NCI-H748 (cell line): ENCODE measurements at regions not wholly inside any gene's neighbourhood (a gene's known extent, or its start where the extent isn't known, plus 50 kb on each side); places are given as distances from the start of the nearest gene placed in this dataset.
"Not testable (repeated sequence)": the region's sequence is repeated elsewhere in the genome, so short reads cannot be mapped to it uniquely, and the experiment has no call there.

Experiments used
- DNase-seq: peaks from one replicate; lab custom pipeline; 2025; ENCODE audit not compliant: unreplicated experiment; lab: John Stamatoyannopoulos, UW

DNA sequence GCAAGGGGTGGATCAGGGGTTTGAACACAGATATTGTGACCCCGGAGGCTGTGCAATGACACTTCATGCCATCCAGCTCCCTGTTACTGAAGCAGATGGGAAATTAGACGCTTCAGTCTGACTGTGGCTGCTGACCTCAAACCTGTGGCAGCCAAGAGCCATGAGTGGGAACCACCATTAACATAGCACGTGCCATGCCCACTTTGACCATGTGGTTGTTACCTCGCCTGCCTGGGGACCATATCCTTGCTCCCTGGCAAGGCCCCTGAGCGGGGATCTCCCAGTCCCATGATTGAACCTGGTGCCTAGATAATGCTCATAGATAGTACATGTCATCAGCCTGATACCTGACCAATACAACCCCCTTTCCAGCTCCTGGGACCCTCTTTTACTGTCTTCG is 68.9 kb downstream of the CYP26B1 start:
- no peak for DNase-seq

DNA sequence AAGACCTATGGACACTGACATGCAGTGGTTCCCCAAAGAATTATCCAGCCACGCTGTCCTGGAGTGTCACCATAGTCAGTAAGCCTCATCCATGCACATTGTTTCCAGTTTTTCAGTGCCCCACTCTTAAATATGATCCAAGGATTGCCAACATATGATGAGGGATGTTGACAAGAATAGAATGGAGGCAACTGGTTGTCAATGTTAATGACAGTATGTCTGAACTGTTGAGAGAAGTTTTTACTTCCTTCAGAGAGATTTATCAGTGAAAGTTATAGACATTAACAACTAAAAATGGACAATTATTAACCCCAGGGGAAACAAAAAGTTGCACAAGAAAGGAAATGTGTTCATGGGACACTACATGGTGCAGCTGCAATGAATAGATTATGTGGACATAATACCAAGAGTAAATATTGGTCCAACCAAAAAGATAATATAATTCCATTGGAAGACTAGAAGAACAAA is 69.9 kb downstream of the CYP26B1 start:
- peak; percentile 19 for DNase-seq

DNA sequence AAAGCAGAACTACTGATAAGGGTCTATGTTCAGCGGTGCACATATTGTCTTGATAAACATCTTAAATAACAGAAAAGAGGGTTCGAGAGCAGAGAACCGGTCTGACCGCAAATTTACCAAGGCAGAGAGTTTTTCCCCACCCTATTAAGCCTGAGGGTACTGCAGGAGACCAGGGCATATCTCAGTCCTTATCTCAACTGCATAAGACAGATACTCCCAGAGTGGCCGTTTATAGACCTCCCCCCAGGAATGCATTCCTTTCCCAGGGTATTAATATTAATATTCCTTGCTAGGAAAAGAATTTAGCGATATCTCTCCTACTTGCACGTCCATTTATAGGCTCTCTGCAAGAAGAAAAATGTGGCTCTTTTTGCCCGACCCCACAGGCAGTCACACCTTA is 74.3 kb downstream of the CYP26B1 start:
- DNase-seq = not testable (repeated sequence)

DNA sequence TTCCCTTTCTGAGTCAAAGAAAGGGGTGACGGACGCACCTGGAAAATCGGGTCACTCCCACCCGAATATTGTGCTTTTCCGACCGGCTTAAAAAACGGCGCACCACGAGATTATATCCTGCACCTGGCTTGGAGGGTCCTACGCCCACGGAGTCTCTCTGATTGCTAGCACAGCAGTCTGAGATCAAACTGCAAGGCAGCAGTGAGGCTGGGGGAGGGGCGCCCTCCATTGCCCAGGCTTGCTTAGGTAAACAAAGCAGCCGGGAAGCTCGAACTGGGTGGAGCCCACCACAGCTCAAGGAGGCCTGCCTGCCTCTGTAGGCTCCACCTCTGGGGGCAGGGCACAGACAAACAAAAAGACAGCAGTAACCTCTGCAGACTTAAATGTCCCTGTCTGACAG is 83.5 kb downstream of the CYP26B1 start:
- not testable (repeated sequence) for DNase-seq

DNA sequence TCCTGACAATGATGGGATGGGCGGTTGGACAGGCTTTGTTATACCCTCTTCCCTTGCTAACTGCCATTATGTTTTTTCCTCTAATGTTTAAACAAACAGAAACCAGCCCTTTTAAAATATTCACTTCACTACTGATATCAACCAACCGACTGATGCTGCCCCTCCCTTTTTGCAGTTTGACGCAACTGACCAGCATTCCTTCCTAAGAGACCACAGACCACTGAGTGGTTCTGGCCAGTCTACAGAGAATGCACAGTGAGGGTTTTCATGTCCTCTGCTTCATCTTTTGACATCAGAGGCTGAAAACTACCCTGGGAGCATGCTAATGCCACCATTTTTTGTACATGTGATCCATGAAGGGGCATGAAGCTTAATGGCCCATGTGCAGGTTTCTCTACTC is 85.3 kb downstream of the CYP26B1 start:
- no peak for DNase-seq

DNA sequence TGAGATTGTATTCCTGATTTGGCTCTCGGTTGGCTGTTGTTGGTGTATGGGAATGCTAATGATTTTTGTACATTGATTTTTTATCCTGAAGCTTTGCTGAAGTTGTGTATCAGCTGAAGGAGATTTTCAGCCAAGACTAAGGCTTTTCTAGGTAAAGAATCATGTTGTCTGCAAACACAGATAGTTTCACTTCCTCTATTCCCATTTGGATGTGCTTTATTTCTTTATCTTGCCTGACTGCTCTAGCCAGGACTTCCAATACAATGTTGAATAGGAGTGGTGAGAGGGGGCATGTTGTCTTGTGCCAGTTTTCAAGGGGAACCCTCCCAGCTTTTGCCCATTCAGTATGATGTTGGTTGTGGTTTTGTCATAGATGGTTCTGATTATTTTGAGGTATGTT is 90.4 kb downstream of the CYP26B1 start:
- DNase-seq = no peak

DNA sequence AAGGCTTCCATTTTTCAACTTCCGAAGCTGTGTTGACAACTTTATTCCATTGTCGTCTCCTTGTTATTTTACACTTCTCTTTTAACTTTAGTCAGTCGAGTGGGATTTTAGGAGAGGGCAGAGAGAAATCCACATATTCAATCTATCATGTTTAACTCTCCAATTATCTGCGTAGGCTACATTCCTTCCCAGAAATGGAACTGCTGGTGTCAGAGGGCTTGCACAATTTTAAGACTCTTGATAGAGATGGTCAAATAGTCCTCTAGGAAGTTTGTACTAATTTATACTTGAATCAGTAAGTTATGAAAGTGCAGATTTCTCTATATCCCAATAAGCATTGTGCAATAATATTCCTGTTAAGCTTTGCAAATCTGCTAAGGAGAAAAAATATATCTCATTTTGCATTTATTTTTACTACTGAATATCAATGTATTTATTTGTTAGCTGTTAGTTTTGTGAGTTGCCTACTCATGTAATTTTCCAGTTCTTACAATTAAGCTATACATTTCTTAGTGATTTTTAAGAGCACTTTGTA is 95.6 kb downstream of the CYP26B1 start:
- no peak for DNase-seq

DNA sequence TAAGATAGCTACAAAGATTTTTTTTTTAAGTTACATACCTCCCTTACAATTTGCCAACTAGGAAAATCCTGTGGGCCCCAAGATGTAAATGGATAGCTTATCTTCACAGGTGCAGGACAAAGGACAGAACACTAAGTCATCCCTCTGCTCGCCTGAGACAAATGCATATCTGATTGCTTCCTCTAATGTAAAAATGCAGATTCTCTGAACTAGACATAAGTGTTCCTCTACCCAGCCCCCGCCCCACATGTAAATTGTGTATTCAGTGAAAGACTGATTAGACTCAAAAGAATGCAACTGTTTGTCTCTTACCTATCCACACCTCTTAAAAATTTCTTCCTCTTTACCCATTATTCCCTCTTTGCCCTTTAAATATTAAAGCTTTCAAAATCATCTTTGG is 96.5 kb downstream of the CYP26B1 start:
- DNase-seq = no peak

DNA sequence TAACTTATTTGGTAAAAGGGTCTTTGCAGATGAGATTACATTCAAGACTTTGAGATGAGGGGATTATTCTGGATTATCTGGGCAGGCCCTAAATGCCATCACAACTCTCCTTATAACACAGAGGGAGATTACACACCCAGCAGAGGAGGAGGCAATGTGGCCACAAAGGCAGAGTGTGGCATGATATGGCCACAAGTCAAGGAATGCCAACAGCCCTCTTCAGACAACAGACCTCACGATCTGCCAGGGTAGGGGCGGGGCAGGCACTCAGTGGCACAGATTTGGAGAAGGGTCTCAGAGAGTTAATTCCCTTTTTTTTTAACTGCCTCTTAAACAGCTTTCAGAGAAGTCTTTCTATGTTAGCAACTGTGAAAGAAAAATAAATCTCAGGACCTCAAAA is 96.9 kb downstream of the CYP26B1 start:
- no peak for DNase-seq

DNA sequence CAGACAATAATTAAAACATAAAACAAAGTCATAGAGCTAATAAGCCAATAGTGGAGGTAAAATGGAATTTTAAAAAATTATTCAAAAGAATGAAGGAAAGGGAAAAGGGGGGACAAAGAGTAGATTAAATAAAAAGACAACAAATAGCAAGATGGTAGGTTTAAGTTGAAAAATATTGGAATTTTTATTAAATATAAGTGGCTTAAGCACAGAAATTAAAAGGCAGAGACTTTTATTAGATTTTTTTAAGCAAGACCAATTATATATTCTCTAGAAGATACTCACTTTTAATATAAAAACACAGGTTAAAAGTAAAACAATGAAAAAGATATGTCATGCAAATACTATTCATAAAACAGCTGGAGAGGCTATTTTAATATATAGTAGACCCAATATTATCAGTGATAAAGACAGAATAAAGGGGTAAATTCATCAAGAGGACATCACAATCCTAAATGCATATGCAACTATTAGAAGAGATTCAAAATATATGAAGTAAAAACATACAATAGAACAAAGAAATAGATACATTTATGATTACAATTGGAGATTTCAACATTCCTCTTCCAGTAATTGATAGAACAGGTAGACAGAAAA is 98.7 kb downstream of the CYP26B1 start:
- DNase-seq = no peak

DNA sequence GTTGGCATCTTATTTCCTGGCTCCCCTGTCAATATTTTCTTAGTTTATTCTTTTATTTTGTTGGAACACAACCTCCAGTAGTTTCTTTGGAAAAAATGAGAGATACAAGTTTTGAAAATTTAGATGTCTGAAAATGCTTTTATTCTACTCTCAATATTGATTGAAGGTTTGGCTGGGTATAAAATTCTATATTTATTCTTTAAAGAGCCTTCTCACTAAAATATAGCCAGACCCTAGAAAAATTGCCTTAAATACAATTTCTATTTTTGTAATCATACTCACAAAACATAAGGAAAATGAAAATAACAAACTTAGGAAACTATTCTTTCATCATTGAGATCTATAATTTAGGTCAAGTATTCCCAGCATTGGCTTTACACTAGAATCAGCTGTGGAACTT is 103.7 kb downstream of the CYP26B1 start:
- DNase-seq = no peak

DNA sequence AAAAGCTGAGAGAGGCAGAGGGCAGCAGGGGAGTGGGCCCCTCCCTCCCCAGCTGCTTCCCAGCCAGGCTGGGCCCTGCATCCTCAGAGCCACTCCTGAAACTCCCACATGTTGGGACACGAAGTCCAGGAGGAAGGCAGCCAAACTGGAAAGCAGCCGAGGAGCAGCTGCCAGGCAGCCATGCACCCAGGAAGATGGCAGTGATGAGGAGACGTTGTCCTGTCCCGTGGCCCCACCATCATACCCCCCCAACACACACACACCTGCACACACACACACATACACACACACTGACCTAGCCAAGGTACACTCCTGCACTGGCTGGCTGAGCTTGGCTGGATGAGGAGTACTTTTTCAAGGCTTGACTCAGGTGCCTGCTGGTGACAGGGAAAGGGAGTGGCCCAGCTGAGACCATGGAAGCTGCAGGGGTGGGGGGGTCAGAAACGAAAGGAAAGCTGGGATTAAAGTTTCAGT is 106.0 kb downstream of the CYP26B1 start:
- DNase-seq = no peak

DNA sequence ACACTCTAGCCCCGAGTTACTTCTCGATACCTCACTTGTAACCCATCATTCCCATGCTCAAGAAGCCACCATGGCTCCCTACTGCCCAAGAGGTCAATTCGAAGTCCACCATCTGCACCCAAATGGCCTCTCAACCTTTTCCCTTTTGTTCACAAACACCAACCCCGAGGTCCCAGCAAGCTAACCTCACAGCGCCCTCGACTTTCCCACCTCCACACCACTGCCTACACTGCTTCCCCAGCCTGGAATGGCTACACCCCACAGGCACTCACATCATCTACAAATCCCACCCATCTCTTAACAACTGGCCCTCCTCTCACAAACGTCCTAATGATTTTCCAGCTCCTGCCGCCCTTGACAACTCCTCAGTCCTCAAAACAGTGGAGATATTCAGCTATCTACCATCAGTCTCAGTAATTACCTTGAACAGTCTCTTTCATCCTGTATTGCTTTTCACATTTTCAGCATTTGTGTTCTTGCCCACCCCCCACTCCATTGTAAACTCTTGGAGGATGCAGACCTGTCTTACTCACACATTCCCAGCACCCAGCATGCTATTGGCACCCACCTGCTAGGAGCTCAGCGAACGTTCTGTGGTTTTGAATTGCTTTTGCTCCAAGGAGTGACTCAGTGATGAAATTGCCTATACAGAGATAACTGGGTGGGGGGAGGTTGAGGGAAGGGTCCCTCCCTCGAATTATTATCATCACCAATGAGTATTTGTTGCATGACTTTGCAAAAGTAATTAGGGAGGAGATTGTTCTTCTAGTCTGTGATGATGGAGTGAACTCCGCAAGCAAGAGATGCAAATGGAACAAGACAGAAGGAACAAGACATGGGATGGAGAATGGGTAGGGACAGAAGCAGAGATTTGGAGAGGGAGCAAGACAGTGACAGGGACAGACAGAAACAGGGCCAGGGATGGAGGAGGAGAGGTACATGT is 106.8 kb downstream of the CYP26B1 start:
- no peak for DNase-seq

DNA sequence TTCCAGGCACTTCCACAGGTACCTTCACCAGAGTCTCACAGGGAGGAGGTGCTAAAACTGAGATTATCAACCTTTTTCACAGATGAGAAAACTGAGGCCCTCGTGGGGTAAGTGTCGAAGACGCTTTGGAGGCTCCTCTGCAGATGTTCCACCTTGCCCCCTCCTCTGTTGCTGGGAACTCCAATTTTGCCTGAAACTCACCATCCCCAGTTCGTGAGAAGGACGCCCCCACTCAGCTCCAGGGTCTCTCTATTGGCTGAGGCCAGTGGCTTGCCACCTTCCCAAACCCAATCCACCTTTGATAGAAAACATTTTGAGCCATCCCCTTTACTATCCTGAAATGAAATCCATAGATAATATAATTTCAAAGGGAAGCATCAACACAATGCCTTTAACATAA is 109.1 kb downstream of the CYP26B1 start:
- DNase-seq = no peak

DNA sequence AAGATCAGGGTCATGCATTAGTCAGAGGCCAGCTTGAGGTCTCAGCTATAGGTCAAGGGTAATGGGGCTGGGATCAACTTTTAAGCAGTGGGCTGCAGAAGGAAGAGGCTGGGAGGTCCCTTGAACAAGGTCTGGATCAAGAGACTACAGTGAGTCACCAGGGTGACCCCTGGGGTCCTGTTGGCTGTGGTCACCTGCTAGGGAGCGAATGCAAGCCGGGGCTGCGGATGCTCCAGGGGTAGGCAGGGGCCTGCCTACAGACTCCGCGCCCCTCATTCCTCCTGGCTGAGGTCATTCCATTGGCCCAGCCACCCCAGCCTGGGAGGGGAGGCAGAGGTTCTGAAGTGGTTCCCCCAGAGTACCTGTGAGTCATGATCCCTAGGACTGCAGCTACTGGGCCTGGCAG is 110.4 kb downstream of the CYP26B1 start:
- no peak for DNase-seq

DNA sequence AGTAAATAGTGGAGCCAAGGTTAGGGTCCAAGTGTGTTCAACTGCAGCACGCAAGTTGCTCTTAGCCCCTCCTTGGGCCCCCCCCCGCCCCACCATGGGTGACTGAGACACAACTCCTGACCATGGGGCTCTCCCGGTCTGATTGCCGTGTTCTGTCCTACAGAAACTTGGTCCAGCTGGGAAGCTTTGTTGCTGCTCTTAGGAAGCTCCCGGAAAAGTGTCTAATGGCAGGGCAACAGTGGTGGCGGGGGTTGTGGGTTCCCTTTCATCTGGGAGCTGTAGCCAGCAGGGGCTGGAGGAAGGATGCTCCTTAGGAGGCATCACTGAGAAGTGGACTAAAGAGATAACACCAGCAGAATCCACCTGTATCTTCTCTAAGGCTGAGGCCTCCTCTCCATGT is 111.1 kb downstream of the CYP26B1 start:
- DNase-seq = no peak

DNA sequence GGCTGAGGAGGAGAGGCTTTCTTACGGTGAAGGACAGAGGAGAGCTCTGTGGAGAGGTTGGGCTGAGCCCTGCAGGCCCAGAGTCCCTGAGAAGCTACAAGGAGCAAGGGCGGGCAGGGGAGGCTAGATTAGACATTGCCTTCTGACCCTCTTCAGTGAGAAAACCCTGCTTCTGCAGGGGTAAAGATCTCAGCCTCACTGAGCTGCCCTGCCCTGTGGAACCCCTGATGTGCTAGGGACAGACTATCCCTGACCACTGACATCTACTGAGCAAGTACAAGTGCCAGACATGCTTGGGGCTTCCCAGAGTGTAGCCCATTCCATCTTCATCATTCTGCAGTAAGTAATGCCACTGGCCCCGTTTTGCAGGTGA is 111.5 kb downstream of the CYP26B1 start:
- no peak for DNase-seq

DNA sequence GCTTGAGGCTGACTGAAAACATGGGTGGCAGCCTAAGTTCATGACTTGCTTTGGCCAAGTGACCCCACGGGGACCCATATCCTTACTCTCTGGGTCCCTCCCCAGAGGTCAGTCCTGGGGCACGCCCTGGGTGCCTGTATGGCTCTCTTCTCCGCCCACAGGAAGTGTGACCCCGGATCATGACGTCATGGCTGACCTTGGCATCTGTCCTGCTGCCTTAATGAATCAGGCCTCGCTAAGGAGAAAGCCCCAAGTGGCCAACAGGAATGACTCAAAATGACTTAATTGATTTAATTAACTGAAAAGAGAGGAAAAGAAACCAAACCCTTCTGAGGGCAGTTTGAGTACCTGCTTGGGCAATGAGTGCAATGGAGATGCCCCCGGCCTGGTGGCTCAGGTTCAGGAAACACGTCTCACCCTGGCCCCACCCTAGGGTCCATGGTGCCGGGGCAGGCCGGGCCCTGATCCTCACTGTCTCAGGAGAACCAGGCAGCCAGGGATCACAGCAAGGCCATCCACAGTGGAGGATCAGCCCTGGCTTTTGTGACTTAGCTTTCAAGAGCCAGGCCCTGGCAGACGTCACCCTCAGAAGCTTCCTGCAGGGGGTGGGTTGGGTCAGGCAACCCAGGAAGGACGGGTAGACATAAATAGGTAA is 112.0 kb downstream of the CYP26B1 start:
- DNase-seq = no peak

DNA sequence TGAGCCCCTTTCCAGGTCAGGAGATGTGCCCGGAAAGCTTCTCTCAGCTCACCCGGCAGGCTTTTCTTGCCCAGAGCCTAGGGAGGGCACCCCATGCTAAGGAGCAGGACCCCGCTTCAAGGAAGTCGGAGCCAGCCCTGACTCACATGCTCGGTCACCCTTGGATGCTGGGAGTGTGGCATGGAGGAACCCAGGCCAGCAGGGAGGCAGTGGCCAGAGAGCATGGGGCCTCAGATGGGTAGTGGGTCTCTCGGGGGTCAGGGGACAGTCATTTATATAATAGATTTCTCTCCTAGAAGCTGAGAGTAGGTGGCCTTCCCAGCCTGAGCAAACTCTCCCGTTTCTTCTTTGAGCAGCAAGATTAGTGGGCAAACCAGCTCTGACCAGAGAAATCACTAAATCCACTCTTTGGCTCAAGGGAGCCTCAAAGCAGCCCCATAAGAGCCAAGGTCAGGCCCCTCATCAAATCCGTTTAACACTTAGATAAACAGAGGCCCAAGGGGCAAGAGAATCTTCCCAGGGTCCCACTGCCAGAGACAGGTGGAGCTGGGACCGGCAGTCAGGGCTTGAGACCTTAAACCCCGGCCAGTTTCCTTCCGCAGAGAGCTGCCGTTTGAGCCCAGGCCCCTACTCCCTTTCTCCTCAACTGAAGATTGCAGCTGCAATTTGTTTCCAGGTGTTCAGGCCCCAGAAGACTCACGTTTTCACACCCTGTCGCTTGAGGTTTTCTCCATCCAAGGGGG is 113.1 kb downstream of the CYP26B1 start:
- no peak for DNase-seq

DNA sequence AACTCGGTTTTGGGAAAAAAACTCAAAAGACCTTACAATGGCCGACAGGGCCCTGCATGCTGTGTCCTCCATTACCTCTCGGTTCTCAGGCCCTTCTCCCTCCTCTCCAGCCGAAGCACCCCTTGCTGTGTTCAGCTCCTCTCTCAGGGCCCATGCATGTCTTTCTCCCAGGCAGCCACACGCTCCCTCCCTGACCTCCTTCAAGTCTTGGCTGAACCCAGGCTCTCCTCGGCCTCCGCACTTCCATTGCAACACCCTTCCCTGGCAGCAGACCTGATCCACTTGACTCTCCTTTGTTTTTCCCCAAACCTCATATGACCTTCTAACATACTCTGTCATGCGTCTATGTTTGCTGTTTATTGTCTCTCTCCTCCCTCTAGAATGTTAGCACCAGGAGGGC is 114.0 kb downstream of the CYP26B1 start:
- DNase-seq = no peak

DNA sequence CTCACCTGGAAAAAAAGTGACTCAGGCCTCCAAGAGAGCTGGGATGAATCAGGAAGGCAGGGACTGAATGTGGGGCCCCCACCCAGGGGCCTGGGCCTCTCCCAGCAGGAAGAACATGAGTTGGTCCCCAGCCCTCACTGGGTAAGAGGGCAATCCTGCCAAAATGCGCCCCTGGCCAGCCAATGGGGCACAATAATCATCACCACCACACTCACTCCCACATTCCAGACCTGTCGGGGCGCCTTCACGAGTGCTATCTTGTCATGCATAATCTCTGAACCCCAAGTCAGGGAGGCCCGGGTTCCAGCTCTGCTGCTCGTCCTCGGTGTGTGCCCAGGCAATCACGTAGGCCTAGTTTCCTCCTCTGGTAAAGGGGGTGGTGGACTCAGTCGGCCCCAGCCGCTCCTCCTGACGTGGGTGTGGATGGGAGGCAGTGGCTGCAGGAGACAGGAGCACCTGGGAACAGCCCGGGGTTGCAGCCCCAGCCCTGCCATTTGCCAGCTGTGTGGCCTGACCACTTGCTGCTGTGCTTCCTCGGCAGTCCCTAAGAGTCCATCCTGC is 115.1 kb downstream of the CYP26B1 start:
- DNase-seq = no peak
